ENCODE measurements at regions not wholly inside any gene's neighbourhood (a gene's known extent, or its start where the extent isn't known, plus 50 kb on each side); places are given as distances from the start of the nearest gene placed in this dataset.
"Not testable (repeated sequence)": the region's sequence is repeated elsewhere in the genome, so short reads cannot be mapped to it uniquely, and the experiment has no call there.

GRCh38 chr21:9728219-9728992, 793.0 kb upstream of the TPTE start:
- POLR2A ChIA-PET; ATAC-seq (ENCODE audit: low read depth); H3K4me1 Mint-ChIP-seq; H3K4me3 Mint-ChIP-seq; H3K27ac Mint-ChIP-seq; H3K36me3 Mint-ChIP-seq; H3K27me3 Mint-ChIP-seq; DNase-seq: not testable (repeated sequence)
- peaks cover 28% of the 10 kb centered on the region for H3K9me3 Mint-ChIP-seq

GRCh38 chr21:9730866-9731265, 790.5 kb upstream of the TPTE start:
- H3K27ac Mint-ChIP-seq: no peak overlapping the region
- POLR2A ChIA-PET: no interaction called here
- no peaks in the 10 kb centered on the region for H3K36me3 Mint-ChIP-seq
- ATAC-seq (ENCODE audit: low read depth) (no peak), DNase-seq (no peak)
- no peak overlapping the region for H3K4me3 Mint-ChIP-seq
- H3K27me3 Mint-ChIP-seq: no peaks in the 10 kb centered on the region
- peaks cover 21% of the 10 kb centered on the region for H3K9me3 Mint-ChIP-seq
- H3K4me1 Mint-ChIP-seq: no peaks in the 10 kb centered on the region

GRCh38 chr21:9731317-9731716, 790.1 kb upstream of the TPTE start:
- H3K27ac Mint-ChIP-seq; H3K36me3 Mint-ChIP-seq; H3K4me1 Mint-ChIP-seq; DNase-seq; H3K4me3 Mint-ChIP-seq; POLR2A ChIA-PET; ATAC-seq (ENCODE audit: low read depth); H3K27me3 Mint-ChIP-seq: not testable (repeated sequence)
- H3K9me3 Mint-ChIP-seq: peaks cover 20% of the 10 kb centered on the region

GRCh38 chr21:9732605-9733004, 788.8 kb upstream of the TPTE start:
- peaks cover 13% of the 10 kb centered on the region for H3K9me3 Mint-ChIP-seq
- H3K27me3 Mint-ChIP-seq; H3K36me3 Mint-ChIP-seq; POLR2A ChIA-PET; H3K4me1 Mint-ChIP-seq; ATAC-seq (ENCODE audit: low read depth); DNase-seq; H3K27ac Mint-ChIP-seq; H3K4me3 Mint-ChIP-seq: not testable (repeated sequence)

GRCh38 chr21:9733761-9734558, 787.4 kb upstream of the TPTE start:
- H3K4me3 Mint-ChIP-seq; DNase-seq; H3K36me3 Mint-ChIP-seq; H3K27me3 Mint-ChIP-seq; H3K4me1 Mint-ChIP-seq; POLR2A ChIA-PET; H3K9me3 Mint-ChIP-seq; H3K27ac Mint-ChIP-seq; ATAC-seq (ENCODE audit: low read depth): not testable (repeated sequence)

- Mint-ChIP-seq H3K9me3 (peaks cover 10% of the 10 kb centered on the region), H3K4me3 (no peak overlapping the region), H3K4me1 (no peaks in the 10 kb centered on the region), H3K27ac (no peak overlapping the region), H3K27me3 (no peaks in the 10 kb centered on the region), H3K36me3 (no peaks in the 10 kb centered on the region)
- POLR2A ChIA-PET: no interaction called here
- no peak for ATAC-seq (ENCODE audit: low read depth)
- no peak for DNase-seq
These were observed 785.9 kb upstream of the TPTE start for GRCh38 chr21:9735421-9735961.

GRCh38 chr21:9737301-9737700, 784.1 kb upstream of the TPTE start:
- DNase-seq; H3K36me3 Mint-ChIP-seq; H3K27me3 Mint-ChIP-seq; H3K4me3 Mint-ChIP-seq; H3K27ac Mint-ChIP-seq; POLR2A ChIA-PET; H3K4me1 Mint-ChIP-seq; ATAC-seq (ENCODE audit: low read depth): not testable (repeated sequence)
- peaks cover 16% of the 10 kb centered on the region for H3K9me3 Mint-ChIP-seq

- H3K27ac Mint-ChIP-seq; H3K4me1 Mint-ChIP-seq; H3K27me3 Mint-ChIP-seq; H3K4me3 Mint-ChIP-seq; DNase-seq; H3K36me3 Mint-ChIP-seq; POLR2A ChIA-PET; ATAC-seq (ENCODE audit: low read depth): not testable (repeated sequence)
- peaks cover 17% of the 10 kb centered on the region for H3K9me3 Mint-ChIP-seq
These were observed 783.4 kb upstream of the TPTE start for GRCh38 chr21:9737871-9738515.

GRCh38 chr21:9738527-9738926, 782.9 kb upstream of the TPTE start:
- Mint-ChIP-seq H3K27ac (no peak overlapping the region), H3K9me3 (peaks cover 17% of the 10 kb centered on the region), H3K4me1 (no peaks in the 10 kb centered on the region), H3K4me3 (no peak overlapping the region), H3K36me3 (no peaks in the 10 kb centered on the region), H3K27me3 (no peaks in the 10 kb centered on the region)
- DNase-seq: no peak
- POLR2A ChIA-PET: no interaction called here
- no peak for ATAC-seq (ENCODE audit: low read depth)

- Mint-ChIP-seq H3K27ac (no peak overlapping the region), H3K4me3 (no peak overlapping the region), H3K9me3 (peaks cover 17% of the 10 kb centered on the region), H3K4me1 (no peaks in the 10 kb centered on the region), H3K36me3 (no peaks in the 10 kb centered on the region), H3K27me3 (no peaks in the 10 kb centered on the region)
- ATAC-seq (ENCODE audit: low read depth) (no peak), DNase-seq (no peak)
- POLR2A ChIA-PET: no interaction called here
These were observed 782.1 kb upstream of the TPTE start for GRCh38 chr21:9739240-9739639.

GRCh38 chr21:9740177-9740941, 781.0 kb upstream of the TPTE start:
- H3K27me3 Mint-ChIP-seq; H3K27ac Mint-ChIP-seq; H3K36me3 Mint-ChIP-seq; POLR2A ChIA-PET; H3K4me3 Mint-ChIP-seq; DNase-seq; ATAC-seq (ENCODE audit: low read depth); H3K4me1 Mint-ChIP-seq: not testable (repeated sequence)
- H3K9me3 Mint-ChIP-seq: peaks cover 17% of the 10 kb centered on the region

GRCh38 chr21:9740991-9741742, 780.2 kb upstream of the TPTE start:
- ATAC-seq (ENCODE audit: low read depth); H3K36me3 Mint-ChIP-seq; H3K4me3 Mint-ChIP-seq; POLR2A ChIA-PET; H3K27me3 Mint-ChIP-seq; H3K4me1 Mint-ChIP-seq; H3K27ac Mint-ChIP-seq; DNase-seq: not testable (repeated sequence)
- H3K9me3 Mint-ChIP-seq: peaks cover 17% of the 10 kb centered on the region
